22Rv1 (cell line): ENCODE measurements at regions not wholly inside any gene's neighbourhood (a gene's known extent, or its start where the extent isn't known, plus 50 kb on each side); places are given as distances from the start of the nearest gene placed in this dataset.

Experiments
- ZFX ChIP-seq: fragments of 450-650 bp; IDR thresholded peaks from 2 replicates; pipeline ENCODE4 v1.6.1; 2017; ENCODE audit warnings: antibody characterized with exemption, borderline replicate concordance
- TF ChIP-seq, protein P1 (sequence below): fragments of 450-650 bp; IDR thresholded peaks from 2 replicates; pipeline ENCODE4 v1.5.1; 2017; ENCODE audit warnings: mild to moderate bottlenecking

DNA sequence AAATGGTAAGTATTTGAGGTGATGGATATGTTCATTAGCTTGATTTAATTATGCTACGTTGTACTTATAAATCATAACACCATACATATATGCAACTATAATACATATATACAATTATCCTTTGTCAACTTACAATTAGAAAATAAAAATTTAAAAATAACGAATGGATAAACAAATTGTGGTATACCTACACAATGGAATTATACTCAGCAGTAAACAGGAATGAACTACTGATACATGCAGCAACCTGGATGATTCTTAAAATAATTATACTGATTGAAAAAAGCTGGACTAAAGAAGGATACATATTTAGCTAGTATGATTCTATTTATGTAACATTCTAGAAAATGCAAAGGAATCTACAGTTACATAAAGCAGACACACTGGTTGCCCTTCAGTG is 425.7 kb downstream of the DYNC2H1 start:
- TF ChIP-seq, protein P1, sequence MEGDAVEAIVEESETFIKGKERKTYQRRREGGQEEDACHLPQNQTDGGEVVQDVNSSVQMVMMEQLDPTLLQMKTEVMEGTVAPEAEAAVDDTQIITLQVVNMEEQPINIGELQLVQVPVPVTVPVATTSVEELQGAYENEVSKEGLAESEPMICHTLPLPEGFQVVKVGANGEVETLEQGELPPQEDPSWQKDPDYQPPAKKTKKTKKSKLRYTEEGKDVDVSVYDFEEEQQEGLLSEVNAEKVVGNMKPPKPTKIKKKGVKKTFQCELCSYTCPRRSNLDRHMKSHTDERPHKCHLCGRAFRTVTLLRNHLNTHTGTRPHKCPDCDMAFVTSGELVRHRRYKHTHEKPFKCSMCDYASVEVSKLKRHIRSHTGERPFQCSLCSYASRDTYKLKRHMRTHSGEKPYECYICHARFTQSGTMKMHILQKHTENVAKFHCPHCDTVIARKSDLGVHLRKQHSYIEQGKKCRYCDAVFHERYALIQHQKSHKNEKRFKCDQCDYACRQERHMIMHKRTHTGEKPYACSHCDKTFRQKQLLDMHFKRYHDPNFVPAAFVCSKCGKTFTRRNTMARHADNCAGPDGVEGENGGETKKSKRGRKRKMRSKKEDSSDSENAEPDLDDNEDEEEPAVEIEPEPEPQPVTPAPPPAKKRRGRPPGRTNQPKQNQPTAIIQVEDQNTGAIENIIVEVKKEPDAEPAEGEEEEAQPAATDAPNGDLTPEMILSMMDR, result no peak
- no peak for TF ChIP-seq ZFX
